ENCODE measurements at regions not wholly inside any gene's neighbourhood (a gene's known extent, or its start where the extent isn't known, plus 50 kb on each side); places are given as distances from the start of the nearest gene placed in this dataset.

DNA sequence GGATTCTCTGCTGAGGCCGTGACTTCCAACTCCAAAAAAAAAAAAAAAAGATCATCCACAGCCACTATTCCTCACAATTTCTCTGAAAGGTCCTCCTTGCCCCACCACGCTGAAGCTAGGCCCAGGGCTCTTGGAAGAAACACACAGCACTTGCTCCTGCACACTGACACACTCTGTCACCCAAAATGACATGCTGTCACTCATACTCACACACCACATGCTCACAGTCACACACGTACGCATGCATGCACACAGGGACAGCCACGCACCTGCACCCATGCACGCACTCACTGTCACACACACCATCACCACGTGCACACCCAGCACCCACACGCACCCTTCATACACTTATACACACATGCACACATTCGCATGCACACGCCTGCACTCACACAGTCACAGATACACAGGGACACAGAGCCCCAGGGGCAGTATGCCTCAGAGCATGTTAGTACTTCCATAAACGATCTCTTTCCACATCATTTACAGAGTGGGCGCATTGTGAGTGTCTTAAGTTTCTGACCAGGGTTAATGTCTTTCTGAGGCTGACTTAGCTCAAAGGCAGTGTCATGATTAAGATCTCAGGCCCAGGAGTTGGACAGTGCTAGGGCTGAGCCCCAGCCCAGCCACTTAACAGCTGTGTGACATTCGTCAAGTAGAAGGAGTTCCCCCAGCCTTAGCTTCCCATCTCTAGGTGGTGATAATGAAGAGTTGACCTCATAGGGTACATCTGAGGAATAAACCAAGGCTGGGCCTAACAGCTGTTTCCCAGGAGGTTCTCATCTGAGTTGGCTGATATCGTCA lies 93.4 kb downstream of the GLI2 start:
- no peaks in the 10 kb centered on the region for H3K27me3 Mint-ChIP-seq
- H3K27ac Mint-ChIP-seq, result no peak overlapping the region
- no peak for DNase-seq
- H3K4me1 Mint-ChIP-seq, result no peaks in the 10 kb centered on the region
- no peaks in the 10 kb centered on the region for H3K36me3 Mint-ChIP-seq (ENCODE audit: low read depth)
- intact Hi-C loops (cut with micrococcal nuclease), result no loop called here
- H3K4me3 Mint-ChIP-seq, result no peak overlapping the region
- H3K9me3 Mint-ChIP-seq, result no peaks in the 10 kb centered on the region

DNA sequence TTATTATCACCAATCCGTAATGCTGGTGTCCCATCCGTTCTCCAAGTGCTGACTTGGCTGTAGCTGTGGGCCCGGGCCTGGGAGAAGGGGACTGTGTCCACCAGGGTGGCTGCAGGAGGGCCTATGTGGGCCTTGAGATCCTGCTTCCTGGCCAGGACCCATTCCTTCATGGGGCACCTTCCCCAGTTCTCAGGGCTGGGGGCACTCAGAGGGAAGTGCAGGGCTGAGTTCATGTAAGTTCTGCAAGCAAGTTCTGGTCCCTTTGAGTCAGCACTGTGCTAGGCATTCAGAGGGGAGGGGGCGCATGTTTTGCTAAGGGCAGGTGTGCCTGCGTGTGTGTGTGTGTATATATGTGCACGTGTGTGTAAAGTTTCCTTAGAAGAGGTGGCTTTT lies 94.0 kb downstream of the GLI2 start:
- no peak overlapping the region for H3K27ac Mint-ChIP-seq
- no peaks in the 10 kb centered on the region for H3K9me3 Mint-ChIP-seq
- no peak for DNase-seq
- intact Hi-C loops (cut with micrococcal nuclease), result no loop called here
- no peaks in the 10 kb centered on the region for H3K36me3 Mint-ChIP-seq (ENCODE audit: low read depth)
- no peaks in the 10 kb centered on the region for H3K27me3 Mint-ChIP-seq
- no peak overlapping the region for H3K4me3 Mint-ChIP-seq
- no peaks in the 10 kb centered on the region for H3K4me1 Mint-ChIP-seq

DNA sequence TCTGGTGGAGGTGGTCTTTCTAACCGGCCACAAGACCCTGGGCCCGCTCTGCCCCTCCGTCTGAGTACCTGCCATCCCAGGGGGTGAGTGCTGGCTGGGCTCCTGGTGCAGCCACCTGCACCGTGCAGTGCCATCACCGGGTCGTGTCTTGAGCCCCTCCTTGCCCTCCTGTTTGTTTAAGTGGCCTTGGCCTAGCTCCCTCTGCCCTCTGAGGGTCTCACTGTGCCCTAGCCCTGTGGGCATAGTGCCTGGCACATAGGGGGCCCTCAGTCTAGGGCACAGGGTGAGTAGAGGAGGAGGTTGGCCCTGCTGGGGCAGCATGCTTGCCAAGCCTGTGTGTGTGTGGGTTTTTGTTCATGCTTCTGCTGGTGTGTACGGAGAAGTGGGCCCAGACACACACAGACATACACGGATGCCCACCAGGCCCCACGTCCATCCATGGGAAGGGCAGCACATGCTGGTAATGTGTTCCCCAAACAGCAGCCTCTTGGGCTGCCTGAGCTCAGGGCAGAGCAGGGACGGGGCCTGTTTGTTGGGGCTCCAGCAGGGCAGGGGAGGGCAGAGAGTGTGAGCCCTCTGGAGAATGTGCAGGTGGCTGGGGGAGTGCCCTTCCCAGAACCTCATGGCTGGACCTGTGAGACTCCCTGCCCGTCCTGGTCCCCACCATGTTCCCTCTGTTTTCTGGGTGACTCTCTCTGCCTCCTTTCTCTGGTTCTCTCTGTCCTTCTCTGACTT lies 94.6 kb downstream of the GLI2 start:
- H3K36me3 Mint-ChIP-seq (ENCODE audit: low read depth), result no peaks in the 10 kb centered on the region
- no peaks in the 10 kb centered on the region for H3K27me3 Mint-ChIP-seq
- intact Hi-C loops (cut with micrococcal nuclease), result no loop called here
- H3K4me1 Mint-ChIP-seq, result no peaks in the 10 kb centered on the region
- H3K4me3 Mint-ChIP-seq, result no peak overlapping the region
- no peak for DNase-seq
- H3K9me3 Mint-ChIP-seq, result no peaks in the 10 kb centered on the region
- no peak overlapping the region for H3K27ac Mint-ChIP-seq

DNA sequence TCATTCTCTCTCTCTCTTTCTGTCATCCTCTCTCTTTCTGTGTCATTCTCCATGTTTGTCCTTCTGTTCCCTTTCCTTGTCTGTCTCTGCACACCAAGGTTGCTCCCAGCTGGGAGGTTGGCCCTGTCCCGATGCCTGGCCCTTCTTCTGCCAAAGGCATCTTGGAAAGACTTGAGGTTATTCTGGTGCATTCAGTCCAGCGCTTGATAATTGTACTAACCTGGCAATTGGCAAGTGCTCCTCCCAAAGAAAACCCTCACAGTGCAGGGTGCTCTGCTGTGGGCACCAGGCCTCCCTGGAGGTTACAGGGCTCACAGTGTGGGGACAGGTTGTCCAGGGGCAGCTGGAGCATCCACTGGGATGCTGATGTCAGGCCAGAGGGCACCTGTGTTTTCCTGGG lies 95.4 kb downstream of the GLI2 start:
- H3K36me3 Mint-ChIP-seq (ENCODE audit: low read depth), result no peaks in the 10 kb centered on the region
- no peak for DNase-seq
- H3K4me3 Mint-ChIP-seq, result no peak overlapping the region
- intact Hi-C loops (cut with micrococcal nuclease), result no loop called here
- no peak overlapping the region for H3K27ac Mint-ChIP-seq
- no peaks in the 10 kb centered on the region for H3K27me3 Mint-ChIP-seq
- H3K4me1 Mint-ChIP-seq, result no peaks in the 10 kb centered on the region
- H3K9me3 Mint-ChIP-seq, result no peaks in the 10 kb centered on the region

DNA sequence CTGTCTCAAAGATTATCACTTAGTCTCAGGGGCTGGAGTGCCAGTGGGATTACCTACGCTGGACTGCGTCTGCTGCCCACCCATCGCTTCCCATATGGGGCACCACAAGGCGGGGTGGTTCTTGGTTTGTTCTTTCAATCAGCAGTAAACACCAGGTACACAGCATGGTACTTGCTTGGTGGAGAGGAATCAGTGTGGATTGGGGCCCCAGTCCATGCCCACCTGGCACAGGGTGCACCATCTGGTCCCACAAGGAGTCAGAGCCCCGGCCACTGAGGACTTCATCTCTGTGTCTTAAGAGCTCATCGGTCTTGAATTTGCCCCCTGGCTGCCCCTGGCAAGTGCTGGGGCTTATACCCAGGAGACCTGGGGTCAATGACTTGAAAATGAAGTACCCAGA lies 96.2 kb downstream of the GLI2 start:
- DNase-seq, result no peak
- no peaks in the 10 kb centered on the region for H3K36me3 Mint-ChIP-seq (ENCODE audit: low read depth)
- no peak overlapping the region for H3K4me3 Mint-ChIP-seq
- H3K4me1 Mint-ChIP-seq, result no peaks in the 10 kb centered on the region
- H3K27ac Mint-ChIP-seq, result no peak overlapping the region
- H3K9me3 Mint-ChIP-seq, result no peaks in the 10 kb centered on the region
- H3K27me3 Mint-ChIP-seq, result no peaks in the 10 kb centered on the region
- intact Hi-C loops (cut with micrococcal nuclease), result no loop called here

DNA sequence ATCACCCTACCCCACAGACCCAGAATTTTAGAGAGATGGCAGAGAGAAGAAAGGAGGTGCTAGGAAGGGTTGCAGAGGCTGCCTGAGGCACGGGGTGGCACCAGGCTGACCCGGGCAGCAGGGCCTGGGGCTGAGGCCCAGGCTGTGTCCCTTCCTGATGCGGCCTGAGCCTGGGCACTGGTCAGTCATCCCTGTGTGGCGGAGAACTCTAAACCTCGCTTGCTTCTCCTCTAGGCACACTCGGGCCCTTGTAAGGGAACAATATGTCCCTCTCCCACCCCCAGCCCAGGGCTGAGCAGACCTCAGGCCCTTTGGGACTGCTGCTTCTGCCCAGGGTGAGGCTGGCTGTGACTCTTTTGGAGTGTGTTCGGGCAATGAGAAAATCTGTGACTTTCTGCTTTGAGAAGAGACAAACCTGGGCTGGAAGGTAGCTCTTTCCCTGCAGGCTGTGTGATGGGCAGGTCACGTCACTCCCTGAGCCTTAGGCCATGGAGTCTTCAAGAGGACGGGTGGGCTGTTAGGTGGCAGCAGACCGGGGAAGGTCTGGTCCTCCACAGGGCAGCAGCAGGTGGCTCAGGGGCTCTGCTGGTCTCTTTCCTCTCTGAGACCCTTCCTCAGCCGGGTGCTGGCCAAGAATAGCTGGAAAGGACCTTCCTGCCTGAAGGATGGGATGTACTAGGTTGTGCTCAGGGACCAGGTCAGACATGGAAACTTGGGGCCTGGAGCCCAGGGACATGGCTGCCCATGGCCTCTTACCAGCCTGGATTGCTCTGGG lies 96.8 kb downstream of the GLI2 start:
- H3K36me3 Mint-ChIP-seq (ENCODE audit: low read depth), result no peaks in the 10 kb centered on the region
- H3K4me1 Mint-ChIP-seq, result no peaks in the 10 kb centered on the region
- no peak for DNase-seq
- no peaks in the 10 kb centered on the region for H3K9me3 Mint-ChIP-seq
- intact Hi-C loops (cut with micrococcal nuclease), result no loop called here
- no peak overlapping the region for H3K27ac Mint-ChIP-seq
- H3K27me3 Mint-ChIP-seq, result no peaks in the 10 kb centered on the region
- no peak overlapping the region for H3K4me3 Mint-ChIP-seq

DNA sequence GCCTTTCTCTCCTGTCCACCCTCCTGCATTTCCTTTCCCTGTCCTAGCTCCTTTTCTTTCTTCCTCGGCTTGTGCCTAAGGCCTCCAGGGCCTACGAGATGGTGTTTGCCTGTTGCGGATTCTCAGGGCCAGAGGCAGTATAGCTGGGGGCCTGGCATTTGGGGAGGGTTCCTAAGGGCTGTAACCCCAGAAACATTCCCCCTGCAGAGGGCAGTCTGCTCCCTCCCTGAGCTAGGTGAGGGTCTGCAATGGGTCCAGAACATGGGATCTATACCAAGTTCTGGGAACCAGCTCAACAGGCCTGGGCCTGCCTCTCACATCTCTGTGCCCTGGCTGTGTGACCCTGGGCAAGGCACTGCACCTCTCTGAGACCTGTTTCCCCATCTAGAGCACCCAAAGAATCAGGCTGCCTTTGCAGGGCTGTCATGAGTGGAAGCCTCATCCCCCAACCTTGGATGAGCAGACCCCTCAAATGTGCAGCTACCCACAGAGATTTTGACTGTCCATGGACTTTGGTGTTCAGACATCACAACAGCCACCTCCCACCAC lies 97.5 kb downstream of the GLI2 start:
- Mint-ChIP-seq H3K4me1 (no peaks in the 10 kb centered on the region), H3K4me3 (no peak overlapping the region), H3K27me3 (no peaks in the 10 kb centered on the region), H3K36me3 (ENCODE audit: low read depth) (no peaks in the 10 kb centered on the region), H3K27ac (no peak overlapping the region), H3K9me3 (no peaks in the 10 kb centered on the region)
- intact Hi-C loops (cut with micrococcal nuclease), result no loop called here
- no peak for DNase-seq

DNA sequence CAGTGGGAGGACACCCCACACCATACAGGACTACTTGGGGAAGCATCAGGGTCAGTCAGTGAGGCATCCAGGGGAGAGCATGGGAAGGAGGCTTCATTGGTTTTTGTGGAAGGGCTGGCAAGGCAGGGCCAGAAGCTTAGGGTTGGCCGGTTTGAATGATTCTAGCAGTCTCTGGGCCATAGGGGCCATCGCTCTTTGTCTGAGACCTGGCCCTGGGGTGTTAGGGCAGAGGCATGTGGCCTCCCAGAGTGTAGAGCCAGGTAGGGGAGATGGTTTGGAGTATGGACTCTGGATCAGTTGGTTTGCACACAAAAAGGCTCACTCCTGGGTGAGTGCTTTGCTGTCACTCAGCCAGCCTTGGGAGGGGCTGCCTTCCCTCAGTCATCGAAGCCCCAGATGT lies 98.5 kb downstream of the GLI2 start:
- H3K27ac Mint-ChIP-seq, result no peak overlapping the region
- H3K27me3 Mint-ChIP-seq, result no peaks in the 10 kb centered on the region
- intact Hi-C loops (cut with micrococcal nuclease), result no loop called here
- no peak for DNase-seq
- no peak overlapping the region for H3K4me3 Mint-ChIP-seq
- no peaks in the 10 kb centered on the region for H3K36me3 Mint-ChIP-seq (ENCODE audit: low read depth)
- no peaks in the 10 kb centered on the region for H3K9me3 Mint-ChIP-seq
- H3K4me1 Mint-ChIP-seq, result no peaks in the 10 kb centered on the region

DNA sequence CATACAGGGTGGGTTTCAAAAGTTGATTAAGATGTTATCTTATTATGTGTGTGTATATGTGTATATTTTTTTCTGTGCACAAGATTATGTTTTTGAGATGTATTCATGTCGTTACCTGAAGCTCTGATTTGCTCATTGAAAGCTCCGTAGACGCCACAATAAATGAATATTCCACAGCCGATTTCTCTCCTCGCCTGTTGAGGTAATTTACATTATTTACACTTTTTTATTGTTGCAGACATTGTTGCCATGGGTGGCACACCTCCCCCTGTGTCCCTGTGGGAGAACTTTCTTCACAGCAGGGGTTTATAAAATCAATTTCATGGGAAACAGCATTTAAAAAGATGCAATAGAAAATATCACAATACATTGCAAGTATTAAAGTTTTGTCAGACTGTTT lies 100.6 kb downstream of the GLI2 start:
- no peaks in the 10 kb centered on the region for H3K9me3 Mint-ChIP-seq
- H3K27me3 Mint-ChIP-seq, result no peaks in the 10 kb centered on the region
- no peak overlapping the region for H3K4me3 Mint-ChIP-seq
- intact Hi-C loops (cut with micrococcal nuclease), result no loop called here
- DNase-seq, result no peak
- H3K4me1 Mint-ChIP-seq, result no peaks in the 10 kb centered on the region
- H3K36me3 Mint-ChIP-seq (ENCODE audit: low read depth), result no peaks in the 10 kb centered on the region
- no peak overlapping the region for H3K27ac Mint-ChIP-seq

DNA sequence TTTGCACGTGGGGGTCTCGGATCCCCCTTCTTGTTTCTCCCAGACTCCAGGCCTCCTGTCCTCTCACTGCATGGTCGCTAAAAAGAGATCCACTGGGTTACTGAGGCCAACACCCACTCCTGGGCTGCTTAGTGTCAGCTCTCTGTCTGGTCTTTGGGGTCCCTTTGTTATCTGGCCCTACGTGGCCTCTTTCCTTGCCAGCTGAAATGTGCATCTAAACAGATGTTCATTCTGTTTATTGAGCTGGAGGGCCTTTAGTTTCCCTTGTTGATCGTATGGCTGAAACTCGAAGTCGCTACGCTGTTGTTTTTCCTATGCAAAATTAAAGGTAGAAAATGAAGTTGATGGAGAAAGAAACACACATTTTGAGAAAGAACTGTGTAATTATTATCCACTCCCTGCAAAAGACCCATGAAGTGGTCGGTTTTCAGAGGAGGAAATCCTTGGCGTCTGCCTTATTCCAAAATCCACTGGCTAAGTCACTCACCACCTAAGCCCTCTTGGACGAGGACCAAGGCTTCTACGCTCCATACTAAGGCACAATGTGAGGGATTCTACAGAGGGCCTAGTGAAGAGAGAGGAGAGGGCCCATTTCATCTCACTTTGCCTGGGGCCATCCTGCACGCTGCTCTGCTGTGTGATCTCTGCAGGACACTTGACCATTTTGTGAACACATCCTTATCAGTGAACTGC lies 105.3 kb downstream of the GLI2 start:
- no peaks in the 10 kb centered on the region for H3K36me3 Mint-ChIP-seq (ENCODE audit: low read depth)
- no peaks in the 10 kb centered on the region for H3K4me1 Mint-ChIP-seq
- no peak overlapping the region for H3K27ac Mint-ChIP-seq
- intact Hi-C loops (cut with micrococcal nuclease), result no loop called here
- H3K4me3 Mint-ChIP-seq, result no peak overlapping the region
- no peak for DNase-seq
- no peaks in the 10 kb centered on the region for H3K9me3 Mint-ChIP-seq
- H3K27me3 Mint-ChIP-seq, result peaks cover 2% of the 10 kb centered on the region

DNA sequence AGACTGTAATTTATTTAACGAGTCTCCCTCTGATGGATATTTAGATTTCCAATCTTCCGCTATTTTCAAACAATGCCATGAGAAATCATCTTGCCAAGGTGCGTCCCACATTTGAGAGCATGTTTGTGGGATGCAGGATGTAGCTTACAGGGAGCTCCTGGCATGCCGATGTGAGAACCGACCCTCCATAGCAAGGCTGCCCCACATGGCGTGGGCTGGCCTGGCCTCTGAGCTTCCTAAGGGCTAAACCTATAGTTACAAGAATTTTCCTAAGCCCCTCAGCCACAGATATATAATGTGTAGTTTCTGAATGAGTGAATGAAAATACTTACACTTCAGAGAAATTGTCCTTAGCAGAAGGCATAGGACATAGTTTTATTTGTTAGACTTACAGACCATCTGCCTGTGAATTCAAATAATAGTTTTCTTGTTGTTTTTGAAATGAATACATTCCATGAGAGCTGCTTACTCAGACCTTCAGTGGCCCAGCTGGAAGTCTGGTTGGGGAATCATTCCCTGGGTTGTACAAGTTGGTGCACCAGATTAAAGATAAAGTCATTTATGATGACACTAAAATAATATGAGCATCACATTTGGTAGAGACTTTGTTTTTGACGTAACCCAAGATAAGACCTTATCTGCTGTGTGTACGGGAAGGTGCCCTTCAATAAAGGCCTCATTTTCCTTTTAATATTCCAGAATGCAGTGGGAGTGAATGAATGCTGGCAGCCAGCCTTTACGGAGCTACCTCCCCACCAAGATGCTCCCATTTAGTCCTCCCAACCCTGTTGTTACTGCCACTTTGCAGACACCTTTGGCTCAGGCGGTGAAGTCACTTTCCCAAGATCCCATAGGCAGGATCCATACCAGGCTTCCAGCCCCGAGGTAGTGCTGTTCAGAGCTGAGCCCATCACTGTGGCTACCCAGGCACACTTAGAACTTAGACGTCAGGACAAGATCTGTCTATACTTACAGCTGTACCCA lies 107.1 kb downstream of the GLI2 start:
- H3K36me3 Mint-ChIP-seq (ENCODE audit: low read depth), result no peaks in the 10 kb centered on the region
- no peak overlapping the region for H3K4me3 Mint-ChIP-seq
- H3K27ac Mint-ChIP-seq, result no peak overlapping the region

DNA sequence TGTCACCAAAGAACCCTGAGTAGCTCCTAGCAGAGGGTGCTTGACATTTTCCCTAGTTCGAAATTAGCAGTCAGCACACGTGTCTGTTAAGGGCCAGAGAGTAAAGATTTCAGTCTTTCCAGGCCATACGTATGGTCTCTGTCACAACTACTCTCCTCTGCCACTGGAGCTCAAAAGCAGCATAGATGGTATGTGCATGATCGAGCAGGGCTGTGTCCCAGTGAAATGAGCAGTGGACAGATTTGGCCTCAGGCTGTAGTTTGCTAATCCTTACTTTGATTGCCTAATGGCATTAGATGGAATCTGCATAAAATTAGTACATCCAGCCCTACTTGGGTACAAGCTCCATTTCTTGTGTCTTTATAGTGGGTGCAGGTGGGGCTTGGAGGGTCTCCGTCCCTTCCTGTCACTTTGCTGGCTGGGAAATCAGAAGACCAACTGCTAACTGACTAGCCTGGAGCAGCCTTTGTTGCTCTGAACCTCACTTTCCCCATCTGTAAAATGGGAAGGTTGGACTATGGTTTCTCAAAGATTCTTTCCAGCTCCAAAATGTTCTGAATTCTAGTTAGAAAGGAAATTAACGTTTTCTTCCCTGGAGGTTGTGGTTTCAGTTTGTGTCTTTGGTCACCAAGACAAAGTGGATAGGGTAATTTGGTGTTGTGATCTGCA lies 108.5 kb downstream of the GLI2 start:
- no peaks in the 10 kb centered on the region for H3K4me1 Mint-ChIP-seq
- H3K4me3 Mint-ChIP-seq, result no peak overlapping the region
- H3K27me3 Mint-ChIP-seq, result peaks cover 2% of the 10 kb centered on the region
- DNase-seq, result no peak
- intact Hi-C loops (cut with micrococcal nuclease), result no loop called here
- no peak overlapping the region for H3K27ac Mint-ChIP-seq
- H3K36me3 Mint-ChIP-seq (ENCODE audit: low read depth), result no peaks in the 10 kb centered on the region
- no peaks in the 10 kb centered on the region for H3K9me3 Mint-ChIP-seq

More for the DNA sequence above, 107.1 kb downstream of the GLI2 start:
- Mint-ChIP-seq H3K9me3 (no peaks in the 10 kb centered on the region), H3K27me3 (peaks cover 2% of the 10 kb centered on the region), H3K4me1 (no peaks in the 10 kb centered on the region)
- intact Hi-C loops (cut with micrococcal nuclease), result no loop called here
- no peak for DNase-seq

Measured in activated CD4-positive, alpha-beta T cell treated with anti-CD3 and anti-CD28 coated beads, Interleukin-2, amount 10 ng/mL, durations not matched to agents 24 days and 14 days (primary cell).